HuH-7.5 (cell line): ENCODE measurements at regions not wholly inside any gene's neighbourhood (a gene's known extent, or its start where the extent isn't known, plus 50 kb on each side); places are given as distances from the start of the nearest gene placed in this dataset.
"Not testable (repeated sequence)": the region's sequence is repeated elsewhere in the genome, so short reads cannot be mapped to it uniquely, and the experiment has no call there.

ENCODE experiments used
- DNase-seq: peaks from one replicate; pipeline ENCODE4 v3.0.0; 2011; ENCODE audit warnings: low spot score

DNA sequence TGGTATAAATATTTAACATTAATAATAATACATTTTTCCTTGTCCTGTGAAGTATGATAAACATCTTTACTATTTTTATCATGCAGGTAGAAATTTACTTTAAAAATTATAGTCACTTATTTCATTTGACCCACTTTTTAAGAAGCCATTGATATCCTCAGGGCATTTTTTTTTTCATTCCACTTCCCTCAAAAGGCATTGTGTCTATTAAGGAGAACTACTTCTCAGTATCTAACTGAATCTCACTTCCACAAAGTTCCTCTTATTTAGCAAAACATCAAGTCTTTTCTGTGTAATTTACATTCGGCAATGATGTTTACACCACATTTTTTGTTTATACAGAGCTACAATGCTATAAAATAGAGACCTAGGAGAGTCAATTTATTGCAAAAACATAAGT is 388.2 kb upstream of the AKR1E2 start:
- no peak for DNase-seq

- no peak for DNase-seq
Measured at GRCh38 chr10:4437061-4437460, 388.9 kb upstream of the AKR1E2 start.

DNA sequence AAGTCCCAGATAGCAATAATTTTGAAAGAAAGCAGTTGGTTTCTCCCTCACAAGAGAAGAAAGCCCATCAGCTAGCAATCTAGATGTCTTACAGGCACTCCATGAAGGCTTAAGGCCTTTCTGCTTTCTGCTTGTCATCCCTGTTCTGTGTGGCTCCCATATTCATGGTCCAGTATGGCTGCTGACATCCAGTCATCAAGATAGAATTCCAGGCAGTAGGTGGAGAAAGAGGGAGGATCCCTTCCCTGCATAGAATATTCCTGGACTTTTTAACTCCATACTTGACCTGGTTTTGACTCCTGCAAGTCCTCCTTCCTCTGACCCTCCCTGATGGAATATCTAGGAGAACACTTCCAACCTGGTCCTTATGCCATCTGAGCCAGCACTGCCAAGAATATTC is 389.9 kb upstream of the AKR1E2 start:
- no peak for DNase-seq

DNA sequence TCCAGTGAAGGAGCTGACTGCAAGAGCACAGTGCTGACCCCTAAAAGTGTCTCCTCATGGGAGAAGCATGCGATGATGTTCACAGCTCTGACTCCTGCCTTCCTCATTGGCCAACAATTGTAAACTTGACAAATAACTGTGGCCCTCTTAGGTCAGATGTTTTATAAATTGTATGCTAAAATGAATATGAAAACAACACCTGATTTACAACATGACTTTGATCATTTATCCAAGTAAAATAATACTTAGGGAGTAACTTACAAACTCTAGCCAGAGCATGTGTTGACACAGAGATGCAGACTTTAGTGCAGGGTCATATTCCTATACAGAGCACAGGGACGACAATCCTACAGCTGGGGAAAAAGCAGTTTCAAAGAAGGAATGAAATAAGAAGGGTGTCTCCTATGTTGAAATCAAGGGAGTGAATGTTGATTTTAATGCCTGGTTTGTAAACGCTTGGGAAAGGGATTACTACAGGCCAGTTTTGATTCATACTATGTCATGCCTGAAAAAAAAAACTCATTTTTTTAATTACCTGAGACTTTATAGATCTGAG is 391.4 kb upstream of the AKR1E2 start:
- DNase-seq: no peak

- no peak for DNase-seq
Measured at GRCh38 chr10:4434105-4434504, 391.9 kb upstream of the AKR1E2 start.

DNA sequence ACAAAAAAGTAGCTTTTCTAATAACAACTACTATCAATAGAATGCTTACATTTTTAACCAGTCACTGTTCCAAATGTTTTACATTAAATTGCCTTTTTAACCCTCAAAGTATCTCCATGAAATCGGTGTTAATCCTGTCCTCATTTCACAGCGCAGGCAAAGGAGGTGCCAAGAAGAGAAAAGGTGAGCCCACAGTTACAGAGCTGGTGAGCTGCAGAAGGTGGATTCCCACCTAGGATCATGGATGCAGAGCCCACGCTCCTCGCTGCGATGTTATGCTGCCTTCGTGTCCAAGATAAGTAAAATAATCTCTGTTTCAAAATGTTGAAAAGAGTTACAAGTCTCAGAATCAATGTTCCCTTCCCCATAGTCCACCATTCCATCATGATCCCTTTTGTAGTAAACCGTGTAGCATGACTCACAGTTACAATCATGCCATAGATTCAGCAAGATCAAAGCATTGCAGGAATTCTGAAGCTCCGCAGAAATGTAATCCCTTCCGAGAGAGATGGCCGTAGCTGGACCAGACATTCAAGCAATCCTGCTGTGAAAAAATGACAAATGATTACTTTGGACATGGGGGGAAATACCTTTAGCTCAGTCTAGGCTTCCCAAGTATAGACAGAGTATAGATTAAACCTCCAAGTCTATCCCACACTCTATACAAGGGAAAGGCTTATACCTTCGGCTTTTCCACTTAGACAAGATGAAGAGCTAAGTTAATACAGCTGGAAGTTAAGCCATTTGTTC is 394.7 kb upstream of the AKR1E2 start:
- DNase-seq: no peak

GRCh38 chr10:4429571-4429970 is 396.4 kb upstream of the AKR1E2 start:
- no peak for DNase-seq

DNA sequence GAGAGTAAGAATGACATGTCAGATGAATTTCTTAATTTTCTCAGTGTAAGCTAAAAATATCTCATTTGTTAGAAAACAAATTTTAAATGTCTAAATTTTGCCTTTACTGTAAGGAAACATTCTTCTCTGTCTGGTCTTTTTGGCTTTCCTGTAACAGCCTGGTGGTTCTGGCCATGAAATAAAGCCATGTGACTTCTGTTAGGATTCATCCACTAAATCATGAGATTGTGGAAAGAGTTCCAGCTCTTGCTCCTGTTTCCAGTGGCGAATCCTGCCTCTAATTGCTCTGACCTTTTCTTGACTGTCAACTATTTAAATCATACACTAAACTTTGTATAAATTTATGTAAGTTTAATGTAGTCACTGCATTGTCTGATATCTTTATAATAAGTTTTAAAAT is 398.5 kb upstream of the AKR1E2 start:
- no peak for DNase-seq

DNA sequence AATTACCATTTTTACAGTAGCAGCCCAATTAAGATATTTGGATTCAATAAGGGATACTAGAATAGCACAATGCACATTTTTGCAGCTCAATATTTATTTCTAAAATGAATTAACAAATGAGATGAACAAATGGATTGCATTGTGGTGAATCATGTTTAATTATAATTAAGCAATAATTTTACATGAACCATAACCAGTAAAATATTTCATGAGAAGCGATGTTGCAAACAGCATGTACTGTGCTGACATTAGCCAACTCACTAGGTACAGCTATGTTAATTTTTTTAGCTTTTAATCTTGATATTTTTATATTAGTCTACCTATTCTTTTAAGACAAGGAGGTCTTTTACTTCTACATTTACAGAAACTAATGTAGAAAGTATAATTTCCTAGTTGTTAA is 399.1 kb upstream of the AKR1E2 start:
- DNase-seq: no peak

DNA sequence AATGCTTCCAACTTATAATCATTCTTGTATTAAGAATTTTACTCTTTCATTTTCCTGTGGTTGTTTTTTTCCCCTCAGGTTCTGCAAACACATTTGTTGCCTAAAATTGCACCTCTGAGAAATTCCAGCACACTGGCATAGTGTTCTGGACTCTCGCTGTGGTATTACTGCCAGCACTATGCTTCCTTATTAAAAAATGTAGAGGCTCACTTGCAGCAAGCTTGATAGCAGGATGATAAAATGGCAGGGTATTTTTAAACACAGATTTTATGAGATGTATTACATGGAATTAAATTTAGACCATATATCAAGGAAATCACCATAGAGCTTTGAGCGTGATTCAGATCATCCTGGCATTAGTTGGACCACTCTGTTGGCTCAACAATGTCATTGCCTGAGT is 416.7 kb upstream of the AKR1E2 start:
- DNase-seq: no peak

GRCh38 chr10:4407783-4408182 is 418.2 kb upstream of the AKR1E2 start:
- DNase-seq: no peak

DNA sequence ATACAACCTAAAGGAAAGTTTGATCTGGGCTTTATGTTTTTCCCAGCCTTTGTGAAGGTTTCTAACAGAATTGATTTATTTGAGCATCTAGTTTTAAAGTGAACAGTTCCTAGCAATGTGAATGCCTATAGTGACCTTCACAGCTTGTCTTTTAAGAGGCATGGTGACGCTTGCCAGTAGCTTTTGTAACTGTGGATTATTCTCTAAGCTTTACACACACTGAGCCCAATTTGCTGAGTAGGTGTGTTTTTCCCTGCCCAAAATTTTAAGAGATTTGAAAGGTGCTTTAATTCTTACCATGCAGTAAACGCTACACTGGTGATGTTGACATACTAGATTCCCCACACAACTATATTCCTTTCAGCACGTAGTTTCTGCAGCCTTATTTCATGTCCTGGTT is 420.2 kb upstream of the AKR1E2 start:
- no peak for DNase-seq

GRCh38 chr10:4403638-4404252 is 422.3 kb upstream of the AKR1E2 start:
- DNase-seq: no peak

DNA sequence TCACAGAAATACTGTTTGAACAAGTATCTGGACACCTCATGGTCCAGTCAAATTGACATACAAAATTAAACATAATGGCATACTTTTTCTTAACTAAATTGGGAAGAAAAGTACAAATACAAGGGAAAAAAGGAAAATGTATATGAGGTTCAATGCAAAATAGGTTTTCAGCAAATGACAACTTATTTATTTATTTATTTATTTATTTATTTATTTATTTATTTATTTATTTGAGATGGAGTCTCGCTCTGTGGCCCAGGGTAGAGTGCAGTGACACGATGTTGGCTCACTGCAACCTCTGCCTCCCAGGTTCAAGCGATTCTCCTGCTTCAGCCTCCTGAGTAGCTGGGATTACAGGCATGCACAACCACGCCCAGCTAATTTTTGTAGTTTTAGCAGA is 424.9 kb upstream of the AKR1E2 start:
- DNase-seq: not testable (repeated sequence)

- DNase-seq: no peak
Measured at GRCh38 chr10:4399556-4399955, 426.5 kb upstream of the AKR1E2 start.

- no peak for DNase-seq
Measured at GRCh38 chr10:4398602-4399001, 427.4 kb upstream of the AKR1E2 start.

GRCh38 chr10:4397337-4397736 is 428.7 kb upstream of the AKR1E2 start:
- DNase-seq: no peak

- DNase-seq: no peak
Measured at GRCh38 chr10:4396401-4397283, 429.4 kb upstream of the AKR1E2 start.

DNA sequence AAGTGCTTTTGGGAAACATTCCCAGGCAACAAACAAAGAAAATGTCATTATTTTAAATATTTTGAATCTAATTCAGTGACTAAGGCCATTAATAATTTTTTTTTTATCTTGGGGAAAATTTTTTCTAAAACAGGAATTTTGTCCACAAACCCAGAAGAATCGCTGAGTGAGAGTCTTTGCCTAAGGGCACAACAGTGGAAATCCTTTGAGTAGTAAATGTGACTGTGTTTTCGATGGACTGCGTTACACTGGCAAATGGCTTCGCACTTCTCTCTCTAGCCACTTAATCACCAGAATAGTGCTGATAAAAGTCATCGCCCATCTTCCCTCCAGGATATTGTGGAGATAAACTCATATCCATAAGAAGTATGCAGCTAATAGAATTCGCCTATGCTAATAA is 430.3 kb upstream of the AKR1E2 start:
- no peak for DNase-seq

DNA sequence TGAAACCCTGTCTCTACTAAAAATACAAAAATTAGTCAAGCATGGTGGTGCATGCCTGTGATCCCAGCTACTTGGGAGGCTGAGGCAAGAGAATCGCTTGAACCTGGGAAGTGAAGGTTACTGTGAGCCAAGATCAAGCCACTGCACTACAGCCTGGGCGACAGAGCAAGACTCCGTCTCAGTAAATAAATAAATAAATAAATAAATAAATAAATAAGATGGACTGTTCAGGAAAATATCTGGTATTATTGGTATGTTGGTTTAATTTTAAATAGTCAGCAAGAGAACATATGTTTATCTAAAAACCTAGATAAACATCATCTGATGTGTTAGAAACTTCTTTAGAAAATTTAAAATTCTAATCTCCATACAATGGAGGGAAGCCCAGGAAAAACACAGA is 431.6 kb upstream of the AKR1E2 start:
- DNase-seq: not testable (repeated sequence)

DNA sequence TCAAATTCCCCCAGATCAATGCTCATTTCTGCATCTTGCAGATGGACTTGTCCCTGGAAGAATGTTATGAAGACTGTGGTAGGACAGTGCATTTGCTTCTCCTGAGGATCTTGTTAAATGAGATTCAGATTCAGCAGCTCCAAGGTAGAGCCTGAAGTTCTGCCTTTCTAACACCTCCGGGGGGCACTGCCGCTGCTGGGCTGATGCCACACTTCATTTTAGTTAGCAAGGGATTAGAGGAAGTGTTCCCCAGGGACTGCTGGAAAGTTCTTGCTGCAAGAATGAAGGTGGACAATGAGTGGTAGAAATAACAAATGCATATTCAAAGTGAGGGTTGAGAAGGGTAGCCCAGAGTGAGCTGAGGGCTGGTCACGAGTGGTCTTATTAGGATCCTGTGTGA is 434.3 kb upstream of the AKR1E2 start:
- DNase-seq: no peak

DNA sequence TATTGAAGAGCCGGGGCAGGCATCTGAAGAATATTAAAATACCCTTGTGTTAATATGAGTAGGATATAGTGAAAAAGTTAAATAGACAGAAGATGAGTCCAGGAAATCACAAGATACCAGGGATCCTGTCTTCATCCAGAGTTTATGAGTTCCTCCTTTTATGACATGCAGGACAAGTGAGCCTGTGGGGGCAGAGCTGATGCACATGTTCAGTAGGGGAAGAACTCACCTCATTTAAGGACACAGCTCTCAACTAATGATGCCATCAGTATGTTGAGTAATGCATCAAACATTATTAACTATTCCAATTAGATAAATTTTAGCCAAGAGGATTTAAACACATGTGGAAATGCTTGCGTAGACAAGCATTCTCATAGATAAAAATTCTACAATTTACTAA is 435.8 kb upstream of the AKR1E2 start:
- no peak for DNase-seq
